ENCODE measurements at regions not wholly inside any gene's neighbourhood (a gene's known extent, or its start where the extent isn't known, plus 50 kb on each side); places are given as distances from the start of the nearest gene placed in this dataset.

GRCh38 chr10:108691126-108691525, 1232.2 kb downstream of the XPNPEP1 start:
- CTCF ChIA-PET (ENCODE audit: unreplicated experiment): no interaction called here
- TF ChIP-seq EZH2phosphoT487 (IDR thresholded peaks at IDR 0.05; ENCODE audit: borderline replicate concordance, low read depth, low read length): no peak

GRCh38 chr10:108690530-108690929, 1232.8 kb downstream of the XPNPEP1 start:
- Histone ChIP-seq H3K4me3 (ENCODE audit: low read depth, low read length, poor library complexity, severe bottlenecking) (no peak overlapping the region), H2AFZ (ENCODE audit: low read length) (no peak overlapping the region), H3K4me1 (ENCODE audit: insufficient read depth, low read length, poor library complexity, severe bottlenecking) (no peaks in the 10 kb centered on the region), H4K20me1 (ENCODE audit: insufficient read depth, low read length) (no peaks in the 10 kb centered on the region), H3K79me2 (ENCODE audit: insufficient read depth, low read depth, low read length) (no peaks in the 10 kb centered on the region), H3K9me2 (ENCODE audit: insufficient read depth, low read length) (no peaks in the 10 kb centered on the region), H3K9me3 (ENCODE audit: low read length) (no peaks in the 10 kb centered on the region), H3K4me2 (ENCODE audit: low read length) (no peak overlapping the region), H3K36me3 (ENCODE audit: insufficient read depth, low read length) (no peaks in the 10 kb centered on the region), H3K27ac (ENCODE audit: low read depth, low read length, poor library complexity, severe bottlenecking) (no peak overlapping the region)
- no peak for DNase-seq (ENCODE audit: low spot score)
- POLR2A ChIA-PET: interaction anchor here (0.8 kb wide), 1 partner anchor 10 kb away, joined by 3 read pairs; no protein-coding TSS in a partner anchor
- TF ChIP-seq EZH2phosphoT487 (IDR thresholded peaks at IDR 0.05; ENCODE audit: borderline replicate concordance, low read depth, low read length): no peak
- BruUV-seq (replicated peaks): no TSS peak
- intact Hi-C loops (cut with micrococcal nuclease; ENCODE audit: unreplicated experiment): no loop called here
- CTCF ChIA-PET (ENCODE audit: unreplicated experiment): interaction anchor here (0.6 kb wide), 1 partner anchor 1570 kb away, joined by 5 read pairs; no protein-coding TSS in a partner anchor

More at GRCh38 chr10:108691126-108691525, 1232.2 kb downstream of the XPNPEP1 start:
- Histone ChIP-seq H3K27ac (ENCODE audit: low read depth, low read length, poor library complexity, severe bottlenecking) (no peak overlapping the region), H3K4me2 (ENCODE audit: low read length) (no peak overlapping the region), H3K36me3 (ENCODE audit: insufficient read depth, low read length) (no peaks in the 10 kb centered on the region), H3K9me2 (ENCODE audit: insufficient read depth, low read length) (no peaks in the 10 kb centered on the region), H3K4me1 (ENCODE audit: insufficient read depth, low read length, poor library complexity, severe bottlenecking) (no peaks in the 10 kb centered on the region), H3K79me2 (ENCODE audit: insufficient read depth, low read depth, low read length) (no peaks in the 10 kb centered on the region), H4K20me1 (ENCODE audit: insufficient read depth, low read length) (no peaks in the 10 kb centered on the region), H3K9me3 (ENCODE audit: low read length) (no peaks in the 10 kb centered on the region), H3K4me3 (ENCODE audit: low read depth, low read length, poor library complexity, severe bottlenecking) (no peak overlapping the region), H2AFZ (ENCODE audit: low read length) (no peak overlapping the region)
- POLR2A ChIA-PET: no interaction called here
- no peak for DNase-seq (ENCODE audit: low spot score)
- intact Hi-C loops (cut with micrococcal nuclease; ENCODE audit: unreplicated experiment): no loop called here
- BruUV-seq (replicated peaks): no TSS peak

GRCh38 chr10:108689891-108690290, 1233.4 kb downstream of the XPNPEP1 start:
- Histone ChIP-seq H3K4me3 (ENCODE audit: low read depth, low read length, poor library complexity, severe bottlenecking) (no peak overlapping the region), H3K9me3 (ENCODE audit: low read length) (no peaks in the 10 kb centered on the region), H3K79me2 (ENCODE audit: insufficient read depth, low read depth, low read length) (no peaks in the 10 kb centered on the region), H3K36me3 (ENCODE audit: insufficient read depth, low read length) (no peaks in the 10 kb centered on the region), H4K20me1 (ENCODE audit: insufficient read depth, low read length) (no peaks in the 10 kb centered on the region), H3K27ac (ENCODE audit: low read depth, low read length, poor library complexity, severe bottlenecking) (no peak overlapping the region), H3K9me2 (ENCODE audit: insufficient read depth, low read length) (no peaks in the 10 kb centered on the region), H3K4me1 (ENCODE audit: insufficient read depth, low read length, poor library complexity, severe bottlenecking) (no peaks in the 10 kb centered on the region), H2AFZ (ENCODE audit: low read length) (no peak overlapping the region), H3K4me2 (ENCODE audit: low read length) (no peak overlapping the region)
- DNase-seq (ENCODE audit: low spot score): no peak
- ChIA-PET CTCF (ENCODE audit: unreplicated experiment) (interaction anchor here (0.6 kb wide), 1 partner anchor 1571 kb away, joined by 5 read pairs; no protein-coding TSS in a partner anchor), POLR2A (interaction anchor here (0.8 kb wide), 1 partner anchor 11 kb away, joined by 3 read pairs; no protein-coding TSS in a partner anchor)
- no TSS peak for BruUV-seq (replicated peaks)
- TF ChIP-seq EZH2phosphoT487 (IDR thresholded peaks at IDR 0.05; ENCODE audit: borderline replicate concordance, low read depth, low read length) (no peak), CTCF (conservative IDR thresholded peaks at IDR 0.05; ENCODE audit: low read length) (no peak)
- intact Hi-C loops (cut with micrococcal nuclease; ENCODE audit: unreplicated experiment): no loop called here

- intact Hi-C loops (cut with micrococcal nuclease; ENCODE audit: unreplicated experiment): no loop called here
- Histone ChIP-seq H3K9me3 (ENCODE audit: low read length) (no peaks in the 10 kb centered on the region), H3K4me2 (ENCODE audit: low read length) (no peak overlapping the region), H4K20me1 (ENCODE audit: insufficient read depth, low read length) (no peaks in the 10 kb centered on the region), H3K79me2 (ENCODE audit: insufficient read depth, low read depth, low read length) (no peaks in the 10 kb centered on the region), H3K9me2 (ENCODE audit: insufficient read depth, low read length) (no peaks in the 10 kb centered on the region), H2AFZ (ENCODE audit: low read length) (no peak overlapping the region), H3K27ac (ENCODE audit: low read depth, low read length, poor library complexity, severe bottlenecking) (no peak overlapping the region), H3K4me3 (ENCODE audit: low read depth, low read length, poor library complexity, severe bottlenecking) (no peak overlapping the region), H3K4me1 (ENCODE audit: insufficient read depth, low read length, poor library complexity, severe bottlenecking) (no peaks in the 10 kb centered on the region), H3K36me3 (ENCODE audit: insufficient read depth, low read length) (no peaks in the 10 kb centered on the region)
- DNase-seq (ENCODE audit: low spot score): no peak
- ChIA-PET POLR2A (interaction anchor here (0.5 kb wide), 1 partner anchor 61 kb away, joined by 3 read pairs; no protein-coding TSS in a partner anchor), CTCF (ENCODE audit: unreplicated experiment) (no interaction called here)
- TF ChIP-seq EZH2phosphoT487 (IDR thresholded peaks at IDR 0.05; ENCODE audit: borderline replicate concordance, low read depth, low read length): no peak
- no peak for TF ChIP-seq CTCF (conservative IDR thresholded peaks at IDR 0.05; ENCODE audit: low read length)
- BruUV-seq (replicated peaks): no TSS peak
These were observed 1235.0 kb downstream of the XPNPEP1 start for GRCh38 chr10:108688314-108688713.

Measured in OCI-LY7 (cell line).